Astrocyte of the cerebellum (primary cell): ENCODE measurements at regions not wholly inside any gene's neighbourhood (a gene's known extent, or its start where the extent isn't known, plus 50 kb on each side); places are given as distances from the start of the nearest gene placed in this dataset.

Source experiments
- DNase-seq: peaks from one replicate; pipeline ENCODE4 v3.0.0-alpha.2; 2011; ENCODE audit warnings: low read depth
- H3K4me3 ChIP-seq: 2 replicates; pipeline ENCODE4 v1.5.1; 2011; ENCODE audit warnings: mild to moderate bottlenecking, low read depth, low read length, moderate library complexity
- in situ Hi-C: cut with HindIII; loops from 2 replicates; pipeline ENCODE4 v1.10.0; 2017; ENCODE audit warnings: low sequenced_read_pairs
- TF ChIP-seq, protein P1 (sequence below): IDR thresholded peaks from 2 replicates; pipeline ENCODE4 v1.5.1; 2012; ENCODE audit warnings: low read length, low read depth, moderate library complexity, mild to moderate bottlenecking; ENCODE audit errors: missing control alignments

- no peak for DNase-seq
- TF ChIP-seq, protein P1, sequence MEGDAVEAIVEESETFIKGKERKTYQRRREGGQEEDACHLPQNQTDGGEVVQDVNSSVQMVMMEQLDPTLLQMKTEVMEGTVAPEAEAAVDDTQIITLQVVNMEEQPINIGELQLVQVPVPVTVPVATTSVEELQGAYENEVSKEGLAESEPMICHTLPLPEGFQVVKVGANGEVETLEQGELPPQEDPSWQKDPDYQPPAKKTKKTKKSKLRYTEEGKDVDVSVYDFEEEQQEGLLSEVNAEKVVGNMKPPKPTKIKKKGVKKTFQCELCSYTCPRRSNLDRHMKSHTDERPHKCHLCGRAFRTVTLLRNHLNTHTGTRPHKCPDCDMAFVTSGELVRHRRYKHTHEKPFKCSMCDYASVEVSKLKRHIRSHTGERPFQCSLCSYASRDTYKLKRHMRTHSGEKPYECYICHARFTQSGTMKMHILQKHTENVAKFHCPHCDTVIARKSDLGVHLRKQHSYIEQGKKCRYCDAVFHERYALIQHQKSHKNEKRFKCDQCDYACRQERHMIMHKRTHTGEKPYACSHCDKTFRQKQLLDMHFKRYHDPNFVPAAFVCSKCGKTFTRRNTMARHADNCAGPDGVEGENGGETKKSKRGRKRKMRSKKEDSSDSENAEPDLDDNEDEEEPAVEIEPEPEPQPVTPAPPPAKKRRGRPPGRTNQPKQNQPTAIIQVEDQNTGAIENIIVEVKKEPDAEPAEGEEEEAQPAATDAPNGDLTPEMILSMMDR = no peak
- in situ Hi-C loops = loop anchor here (5.0 kb wide), 1 partner anchor 378 kb away; no protein-coding TSS in a partner anchor
- no peak overlapping the region for H3K4me3 ChIP-seq
Observed at GRCh38 chr1:186609183-186609582, 71.0 kb downstream of the PTGS2 start.

- DNase-seq = peak; percentile 53
- TF ChIP-seq, protein P1 = peak; percentile 90
Observed at GRCh38 chr1:186605762-186606350, 74.4 kb downstream of the PTGS2 start.

DNA sequence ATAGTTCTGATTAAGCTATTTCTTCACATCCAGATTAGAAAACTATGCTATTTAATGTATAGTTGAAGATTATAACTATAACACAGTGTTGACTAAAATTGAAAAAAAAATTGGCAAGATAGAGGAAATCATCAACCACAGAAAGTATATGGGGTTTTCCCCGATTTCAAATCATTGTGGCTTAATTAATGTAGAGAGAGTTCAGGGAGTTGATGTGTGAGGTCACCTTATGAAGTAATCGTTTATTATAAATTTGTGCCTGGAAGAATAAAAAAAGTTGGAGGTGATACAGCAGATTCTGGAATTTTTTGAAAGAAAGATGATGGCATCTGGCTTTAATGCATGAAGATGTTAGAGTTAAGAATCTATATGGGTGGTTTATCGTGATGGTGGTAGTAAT, 84.3 kb downstream of the PTGS2 start:
- H3K4me3 ChIP-seq = no peak overlapping the region
- in situ Hi-C loops = no loop called here
- TF ChIP-seq, protein P1 = no peak
- DNase-seq = no peak

More at GRCh38 chr1:186605762-186606350, 74.4 kb downstream of the PTGS2 start:
- in situ Hi-C loops = loop anchor here (5.0 kb wide), 1 partner anchor 381 kb away; no protein-coding TSS in a partner anchor
- no peak overlapping the region for H3K4me3 ChIP-seq

- DNase-seq = no peak
- in situ Hi-C loops = no loop called here
- TF ChIP-seq, protein P1 = no peak
Observed at GRCh38 chr1:186578325-186579016, 101.8 kb downstream of the PTGS2 start.

GRCh38 chr1:186577633-186578032, 102.6 kb downstream of the PTGS2 start:
- no peak overlapping the region for H3K4me3 ChIP-seq
- DNase-seq = no peak
- TF ChIP-seq, protein P1 = no peak
- in situ Hi-C loops = no loop called here

More at GRCh38 chr1:186578325-186579016, 101.8 kb downstream of the PTGS2 start:
- no peak overlapping the region for H3K4me3 ChIP-seq

- TF ChIP-seq, protein P1 = no peak
- in situ Hi-C loops = no loop called here
- no peak for DNase-seq
- H3K4me3 ChIP-seq = no peak overlapping the region
Observed at GRCh38 chr1:186577216-186577615, 103.0 kb downstream of the PTGS2 start.
